K562 (cell line): ENCODE measurements at regions not wholly inside any gene's neighbourhood (a gene's known extent, or its start where the extent isn't known, plus 50 kb on each side); places are given as distances from the start of the nearest gene placed in this dataset.

ENCODE experiments used
- ATAC-seq: fragments of 200-7000 bp; cut with Tn5 transposase; 3 replicates; pipeline ENCODE4 v1.9.1; 2020; ENCODE audit warnings: moderate library complexity
- BruUV-seq: library from RNA; stranded (reverse); fragments of 400-500 nt; replicated peaks from 2 replicates; lab custom pipeline; 2021; lab: Mats Ljungman, UMichigan
- CTCF ChIA-PET: fragments of 300-600 bp; formaldehyde crosslinking; extraction: SDS; loops from one replicate; lab custom pipeline; 2021; ENCODE audit warnings: low intra/inter-chr PET ratio; lab: Yijun Ruan, JAX
- POLR2A ChIA-PET: fragments of 300-600, 350-650 bp; sonication (Branson Sonifier 250); formaldehyde crosslinking; extraction: SDS; loops from one replicate; lab custom pipeline; 2021; ENCODE audit warnings: antibody characterized with exemption, inconsistent platforms; lab: Yijun Ruan, JAX
- DNase-seq, 4 experiments: peaks; one replicate each; pipeline versions ENCODE4 v3.0.0 to v3.0.0-alpha.2; 2011 to 2018; ENCODE audit warnings: low spot score in 3 of 4, mixed read lengths in 3 of 4; ENCODE audit errors: extremely low read depth in 1 of 4
- FAIRE-seq: peaks from 2 replicates; lab custom pipeline; 2011; peaks lifted over from hg19 to GRCh38; lab: Jason Lieb, UNC
- H2AFZ ChIP-seq: 2 replicates; pipeline ENCODE4 v1.6.0; 2011; ENCODE audit warnings: low read depth, low read length, control low read depth, inconsistent platforms
- H3K27ac ChIP-seq: fragments of 200-600 bp; 3 replicates; pipeline ENCODE4 v1.8.0; 2011; ENCODE audit warnings: low read depth, mild to moderate bottlenecking, control low read depth, inconsistent platforms, low read length, moderate library complexity, mixed read lengths; ENCODE audit errors: extremely low read depth
- H3K27me3 ChIP-seq, 2 experiments: fragments of 300-600 bp in 1 of 2; 2 replicates in 1 of 2; 3 replicates in 1 of 2; pipeline versions ENCODE4 v1.6.0 to v1.8.0; 2011; ENCODE audit warnings: inconsistent platforms in 2 of 2, low read length in 2 of 2, mild to moderate bottlenecking in 1 of 2, mixed read lengths in 1 of 2, moderate library complexity in 1 of 2; ENCODE audit not compliant: control insufficient read depth in 2 of 2, insufficient read depth in 2 of 2
- H3K36me3 ChIP-seq: fragments of 300-600 bp; 3 replicates; pipeline ENCODE4 v1.8.0; 2011; ENCODE audit warnings: mild to moderate bottlenecking, low read length, inconsistent platforms; ENCODE audit not compliant: control insufficient read depth, insufficient read depth
- H3K4me1 ChIP-seq, 2 experiments: fragments of 200-600 bp in 1 of 2; replicated peaks in 1 of 2; 2 replicates in 1 of 2; 3 replicates in 1 of 2; pipeline versions ENCODE4 v1.5.1 to v1.8.0; 2011; ENCODE audit warnings: inconsistent platforms in 2 of 2, low read length in 2 of 2, mild to moderate bottlenecking in 1 of 2, mixed read lengths in 1 of 2, moderate library complexity in 1 of 2; ENCODE audit not compliant: control insufficient read depth in 2 of 2, insufficient read depth in 2 of 2
- H3K4me2 ChIP-seq: 2 replicates; pipeline ENCODE4 v1.6.1; 2011; ENCODE audit warnings: low read length, control low read depth, inconsistent platforms, mixed read lengths; ENCODE audit not compliant: insufficient read depth
- H3K4me3 ChIP-seq: fragments of 200-600 bp; sonication (generic), shearing (Covaris generic); 2 replicates; pipeline ENCODE4 v1.5.1; 2016; ENCODE audit warnings: control low read depth, inconsistent platforms
- H3K79me2 ChIP-seq: fragments of 200-600 bp; 3 replicates; pipeline ENCODE4 v1.8.0; 2011; ENCODE audit warnings: low read length, inconsistent platforms; ENCODE audit not compliant: control insufficient read depth, insufficient read depth
- H3K9ac ChIP-seq, 2 experiments: 2 replicates each; pipeline versions ENCODE4 v1.6.0 to v1.6.1; 2011; ENCODE audit warnings: low read depth in 2 of 2, low read length in 2 of 2, control low read depth in 1 of 2, inconsistent platforms in 1 of 2, mild to moderate bottlenecking in 1 of 2, mixed read lengths in 1 of 2; ENCODE audit not compliant: insufficient read depth in 1 of 2
- H3K9me1 ChIP-seq: one replicate; pipeline ENCODE4 v1.6.0; 2011; ENCODE audit warnings: inconsistent platforms, mild to moderate bottlenecking, low read length, moderate library complexity; ENCODE audit not compliant: control insufficient read depth, insufficient read depth
- H3K9me3 ChIP-seq: replicated peaks from 2 replicates; pipeline ENCODE4 v1.5.1; 2011; ENCODE audit warnings: low read depth, low read length, inconsistent platforms; ENCODE audit not compliant: control insufficient read depth, insufficient read depth
- H4K20me1 ChIP-seq: replicated peaks from 2 replicates; pipeline ENCODE4 v1.6.1; 2011; ENCODE audit warnings: low read length, inconsistent platforms, mixed read lengths; ENCODE audit not compliant: control insufficient read depth, insufficient read depth
- BRD9 ChIP-seq: fragments of 450-650 bp; IDR thresholded peaks from 2 replicates; pipeline ENCODE4 v1.6.1; 2018; ENCODE audit warnings: low read depth; ENCODE audit not compliant: partially characterized antibody
- CUX1 ChIP-seq: fragments of 200-800 bp; sonication (Bioruptor generic); IDR thresholded peaks from 2 replicates; pipeline ENCODE4 v1.6.1; 2016; ENCODE audit warnings: missing genetic modification characterization, missing compliant biosample characterization
- EP400 ChIP-seq: fragments of 450-650 bp; IDR thresholded peaks from 2 replicates; pipeline ENCODE4 v1.6.1; 2017; ENCODE audit warnings: antibody characterized with exemption, mild to moderate bottlenecking, moderate library complexity
- GTF2F1 ChIP-seq: IDR thresholded peaks from 2 replicates; pipeline ENCODE4 v1.6.1; 2011; ENCODE audit warnings: low read depth, low read length, improper control_type of control experiment
- MLLT1 ChIP-seq, 2 experiments: fragments of 450-650 bp; IDR thresholded peaks; 2 replicates each; pipeline ENCODE4 v1.6.1; 2016
- NR4A1 ChIP-seq, 2 experiments: fragments of 250-450 bp in 1 of 2; fragments of 450-650 bp in 1 of 2; sonication (Bioruptor Pico) in 1 of 2; IDR thresholded peaks; 2 replicates each; pipeline versions ENCODE4 v1.4.0 to v1.6.1; 2016 to 2020; ENCODE audit warnings: mild to moderate bottlenecking in 2 of 2, missing compliant biosample characterization in 1 of 2, missing genetic modification characterization in 1 of 2, moderate library complexity in 1 of 2
- POLR3G ChIP-seq: IDR thresholded peaks from 2 replicates; pipeline ENCODE4 v1.6.1; 2011; ENCODE audit not compliant: insufficient read length, insufficient replicate concordance; ENCODE audit errors: extremely low read depth
- PYGO2 ChIP-seq: fragments of 450-650 bp; IDR thresholded peaks from 2 replicates; pipeline ENCODE4 v1.6.1; 2016; ENCODE audit warnings: mild to moderate bottlenecking, missing genetic modification characterization, moderate library complexity, missing compliant biosample characterization
- SAFB ChIP-seq: fragments of 200-400 bp; formaldehyde crosslinking; IDR thresholded peaks from 2 replicates; pipeline ENCODE4 v1.6.1; 2017; ENCODE audit warnings: low read depth, low read length, borderline replicate concordance
- SMARCE1 ChIP-seq: fragments of 450-650 bp; IDR thresholded peaks from 2 replicates; pipeline ENCODE4 v1.7.1; 2016; ENCODE audit warnings: mild to moderate bottlenecking
- STAT5A ChIP-seq: IDR thresholded peaks from 2 replicates; pipeline ENCODE4 v1.6.1; 2012; ENCODE audit warnings: low read length, inconsistent platforms, borderline replicate concordance
- ZC3H11A ChIP-seq: IDR thresholded peaks from 2 replicates; pipeline ENCODE4 v1.6.1; 2012; ENCODE audit warnings: low read depth, low read length, improper control_type of control experiment
- ZNF280A ChIP-seq: fragments of 450-650 bp; IDR thresholded peaks from 2 replicates; pipeline ENCODE4 v1.6.1; 2018; ENCODE audit warnings: mild to moderate bottlenecking, low read depth; ENCODE audit not compliant: partially characterized antibody
- WGBS: fragments of 100-300 bp; shearing (Covaris generic); methylation state at CpG from one replicate; pipeline ENCODE4 v1.1.6; 2016; ENCODE audit warnings: low coverage, mixed read lengths; ENCODE audit not compliant: insufficient coverage; ENCODE audit errors: missing lambda C conversion rate; 5-methylcytosine and 5-hydroxymethylcytosine counted together
- in situ Hi-C: fragments of 300-500 bp; cut with MboI; formaldehyde crosslinking; loops from 4 replicates; pipeline ENCODE4 v1.15.0; 2018; ENCODE audit warnings: inconsistent platforms, mixed read lengths
- intact Hi-C: fragments of 100-400 bp; cut with micrococcal nuclease; formaldehyde crosslinking; loops from 2 replicates; pipeline ENCODE4 v1.14.2; 2022

- Histone ChIP-seq H3K9me3 (no peaks in the 10 kb centered on the region), H2AFZ (peak overlapping the region; percentile 75), H3K4me2 (no peak overlapping the region), H3K9ac (no peak overlapping the region; a peak in 2 of 4 replicates), H3K36me3 (no peaks in the 10 kb centered on the region), H3K4me3 (no peak overlapping the region), H3K79me2 (no peaks in the 10 kb centered on the region), H4K20me1 (no peaks in the 10 kb centered on the region), H3K9me1 (no peaks in the 10 kb centered on the region), H3K4me1 (peaks cover 10 to 48% of the 10 kb centered on the region in 2 experiments)
- FAIRE-seq (peak; percentile 72), DNase-seq (no peak), ATAC-seq (0 out of 3 replicates have a peak, but pooled peaks have one; percentile 8)
- CTCF ChIA-PET = no interaction called here
- WGBS = 14% methylated on average over 2 of the region's 2 CpGs
- POLR2A ChIA-PET = interaction anchor here (0.6 kb wide), 1 partner anchor 64 kb away, joined by 3 read pairs; no protein-coding TSS in a partner anchor
- intact Hi-C loops = loop anchor here (2.0 to 10.0 kb wide), 2 partner anchors 120 to 528 kb away; partner anchors contain the start of genes DNAH7 and SLC39A10
- TF ChIP-seq BRD9 (no peak), ZNF280A (no peak), GTF2F1 (no peak), SAFB (no peak), EP400 (no peak; the same call in 1 of the 2 replicates), SMARCE1 (no peak), CUX1 (CRISPR knock-in tag) (no peak), MLLT1 (IDR thresholded peaks at IDR 0.05) (no peak), ZC3H11A (no peak), PYGO2 (tag) (no peak), NR4A1 (CRISPR knock-in tag; IDR thresholded peaks at IDR 0.05) (no peak), NR4A1 (tag; IDR thresholded peaks at IDR 0.05) (no peak), STAT5A (no peak), POLR3G (no peak)
- TF ChIP-seq, all 486 proteins: peak for 0
- no peaks in the 10 kb centered on the region for H3K27me3 ChIP-seq
- peak overlapping the region; percentile 40; the same call in 2 of the 3 replicates for H3K27ac ChIP-seq
- no TSS peak for BruUV-seq
- in situ Hi-C loops = no loop called here
Observed at GRCh38 chr2:195536906-195537305, 120.1 kb upstream of the SLC39A10 start.
